Mesendoderm (in vitro differentiated cells): ENCODE measurements at regions not wholly inside any gene's neighbourhood (a gene's known extent, or its start where the extent isn't known, plus 50 kb on each side); places are given as distances from the start of the nearest gene placed in this dataset.
A peak's percentile ranks its signal among the peaks of the same experiment; 100 is the strongest.
"Not testable (repeated sequence)": the region's sequence is repeated elsewhere in the genome, so short reads cannot be mapped to it uniquely, and the experiment has no call there.

Source experiments
- DNase-seq: peaks from one replicate; pipeline ENCODE4 v3.0.0; 2013
- H2AK5ac ChIP-seq: 2 replicates; pipeline ENCODE4 v1.6.1; 2013; ENCODE audit warnings: low read length, inconsistent platforms
- H2BK120ac ChIP-seq: 2 replicates; pipeline ENCODE4 v1.6.1; 2013; ENCODE audit warnings: low read depth, mild to moderate bottlenecking, low read length, moderate library complexity, mixed read lengths
- H2BK15ac ChIP-seq: replicated peaks from 2 replicates; pipeline ENCODE4 v1.6.1; 2013; ENCODE audit warnings: low read depth, mild to moderate bottlenecking, moderate library complexity
- H2BK5ac ChIP-seq: 2 replicates; pipeline ENCODE4 v1.6.1; 2013; ENCODE audit warnings: low read length, inconsistent platforms
- H3K18ac ChIP-seq: 2 replicates; pipeline ENCODE4 v1.6.1; 2013; ENCODE audit warnings: mild to moderate bottlenecking, low read length, mixed read lengths
- H3K23ac ChIP-seq: one replicate; pipeline ENCODE4 v1.6.1; 2013; ENCODE audit warnings: low read length
- H3K27ac ChIP-seq: 2 replicates; pipeline ENCODE4 v1.5.1; 2013; ENCODE audit warnings: low read depth, mild to moderate bottlenecking, inconsistent platforms, low read length, moderate library complexity
- H3K27me3 ChIP-seq: 2 replicates; pipeline ENCODE4 v1.6.1; 2013; ENCODE audit warnings: low read length, control low read depth, mild to moderate bottlenecking, inconsistent platforms; ENCODE audit not compliant: insufficient read depth, poor library complexity
- H3K36me3 ChIP-seq: 2 replicates; pipeline ENCODE4 v1.6.1; 2013; ENCODE audit warnings: low read length, inconsistent platforms; ENCODE audit not compliant: control insufficient read depth, insufficient read depth
- H3K4ac ChIP-seq: one replicate; pipeline ENCODE4 v1.6.1; 2013; ENCODE audit warnings: low read depth, mild to moderate bottlenecking, low read length, moderate library complexity
- H3K4me1 ChIP-seq: 2 replicates; pipeline ENCODE4 v1.6.1; 2013; ENCODE audit warnings: low read depth, low read length, inconsistent platforms; ENCODE audit not compliant: control insufficient read depth
- H3K4me2 ChIP-seq: 2 replicates; pipeline ENCODE4 v1.6.1; 2013; ENCODE audit warnings: low read length
- H3K4me3 ChIP-seq: 2 replicates; pipeline ENCODE4 v1.5.1; 2013; ENCODE audit warnings: mild to moderate bottlenecking, low read length
- H3K56ac ChIP-seq: one replicate; pipeline ENCODE4 v1.6.1; 2013; ENCODE audit warnings: low read length
- H3K79me1 ChIP-seq: 2 replicates; pipeline ENCODE4 v1.6.1; 2013; ENCODE audit warnings: low read length, inconsistent platforms
- H3K79me2 ChIP-seq: 2 replicates; pipeline ENCODE4 v1.6.1; 2013; ENCODE audit warnings: mild to moderate bottlenecking, low read length; ENCODE audit not compliant: control insufficient read depth, insufficient read depth
- H3K9ac ChIP-seq: 2 replicates; pipeline ENCODE4 v1.6.1; 2013; ENCODE audit warnings: low read length, inconsistent platforms
- H4K5ac ChIP-seq: one replicate; pipeline ENCODE4 v1.6.1; 2013; ENCODE audit warnings: low read length
- H4K8ac ChIP-seq: one replicate; pipeline ENCODE4 v1.6.1; 2013; ENCODE audit warnings: low read depth, mild to moderate bottlenecking, control low read depth, low read length, moderate library complexity
- WGBS: extraction: QIAGEN DNeasy Blood & Tissue Kit; methylation state at CpG from one replicate; pipeline ENCODE4 v1.1.7; 2013; ENCODE audit warnings: low lambda C conversion rate, missing lambda C conversion rate; ENCODE audit not compliant: insufficient coverage; ENCODE audit errors: extremely low coverage; 5-methylcytosine and 5-hydroxymethylcytosine counted together

DNA sequence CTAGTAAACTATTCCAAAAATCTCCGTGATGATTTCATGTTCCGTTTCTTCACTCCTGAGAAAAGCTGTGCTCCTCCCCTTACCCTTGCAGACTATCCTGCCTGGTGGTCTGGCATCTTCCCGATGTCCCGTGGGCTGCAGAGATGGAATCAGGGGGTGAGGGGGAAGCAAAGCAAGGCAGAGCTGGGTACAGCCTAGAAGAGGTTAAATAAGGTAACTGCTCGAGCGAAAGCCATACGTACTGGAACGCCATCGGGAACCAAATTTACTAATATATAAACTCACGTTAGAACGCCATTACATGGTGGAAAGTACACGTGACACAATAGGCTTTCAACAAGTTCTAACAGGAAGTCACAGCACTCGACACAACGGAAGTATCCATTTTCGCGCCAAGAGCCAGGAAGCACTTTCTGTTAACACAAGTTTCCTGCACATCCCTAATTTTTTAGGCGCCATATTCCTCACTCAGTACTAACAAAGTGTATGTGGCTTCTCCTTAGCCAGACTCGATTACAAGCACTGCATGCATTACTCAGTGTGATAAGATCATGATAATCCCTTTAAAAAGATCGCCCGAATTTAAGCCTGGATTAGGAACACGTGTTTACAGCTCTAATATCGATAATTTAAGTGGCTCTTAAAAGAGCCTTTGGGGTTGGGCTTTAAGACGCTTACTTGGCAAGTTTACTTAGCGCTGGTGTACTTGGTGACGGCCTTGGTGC is 101.6 kb upstream of the PRSS16 start:
- Histone ChIP-seq H2BK15ac (no peak overlapping the region), H3K36me3 (no peaks in the 10 kb centered on the region), H3K23ac (peak overlapping the region; percentile 18), H4K5ac (peak overlapping the region; percentile 29), H3K4me2 (peak overlapping the region; percentile 67), H3K27ac (peak overlapping the region; percentile 55), H3K79me1 (no peaks in the 10 kb centered on the region), H2AK5ac (no peak overlapping the region), H3K18ac (peak overlapping the region; percentile 62), H2BK5ac (peak overlapping the region; percentile 92), H3K4me1 (no peaks in the 10 kb centered on the region), H3K56ac (peak overlapping the region; percentile 96), H3K79me2 (peaks cover 9% of the 10 kb centered on the region), H4K8ac (no peak overlapping the region), H3K27me3 (no peaks in the 10 kb centered on the region), H3K9ac (peak overlapping the region; percentile 97), H3K4me3 (peak overlapping the region; percentile 81), H3K4ac (no peak overlapping the region), H2BK120ac (no peak overlapping the region)
- DNase-seq = peak; percentile 95
- no CpG with 5 or more reads among the region's 25 CpGs for WGBS

DNA sequence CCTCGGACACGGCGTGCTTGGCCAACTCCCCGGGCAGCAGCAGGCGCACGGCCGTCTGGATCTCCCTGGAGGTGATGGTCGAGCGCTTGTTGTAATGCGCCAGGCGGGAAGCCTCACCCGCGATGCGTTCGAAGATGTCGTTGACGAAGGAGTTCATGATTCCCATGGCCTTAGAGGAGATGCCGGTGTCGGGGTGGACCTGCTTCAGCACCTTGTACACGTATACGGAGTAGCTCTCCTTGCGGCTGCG is 101.1 kb upstream of the PRSS16 start:
- H2AK5ac ChIP-seq, H3K4me2 ChIP-seq, H3K4me1 ChIP-seq, H2BK120ac ChIP-seq, H3K36me3 ChIP-seq, H3K79me2 ChIP-seq, H3K27me3 ChIP-seq, H3K4ac ChIP-seq, H4K5ac ChIP-seq, H3K79me1 ChIP-seq, H4K8ac ChIP-seq, DNase-seq, H2BK5ac ChIP-seq, H3K23ac ChIP-seq, H2BK15ac ChIP-seq: not testable (repeated sequence)
- peak overlapping the region; percentile 62 for H3K18ac ChIP-seq
- H3K4me3 ChIP-seq = peak overlapping the region; percentile 81
- H3K56ac ChIP-seq = peak overlapping the region; percentile 96
- H3K27ac ChIP-seq = peak overlapping the region; percentile 55
- no CpG with 5 or more reads among the region's 23 CpGs for WGBS
- peak overlapping the region; percentile 97 for H3K9ac ChIP-seq

DNA sequence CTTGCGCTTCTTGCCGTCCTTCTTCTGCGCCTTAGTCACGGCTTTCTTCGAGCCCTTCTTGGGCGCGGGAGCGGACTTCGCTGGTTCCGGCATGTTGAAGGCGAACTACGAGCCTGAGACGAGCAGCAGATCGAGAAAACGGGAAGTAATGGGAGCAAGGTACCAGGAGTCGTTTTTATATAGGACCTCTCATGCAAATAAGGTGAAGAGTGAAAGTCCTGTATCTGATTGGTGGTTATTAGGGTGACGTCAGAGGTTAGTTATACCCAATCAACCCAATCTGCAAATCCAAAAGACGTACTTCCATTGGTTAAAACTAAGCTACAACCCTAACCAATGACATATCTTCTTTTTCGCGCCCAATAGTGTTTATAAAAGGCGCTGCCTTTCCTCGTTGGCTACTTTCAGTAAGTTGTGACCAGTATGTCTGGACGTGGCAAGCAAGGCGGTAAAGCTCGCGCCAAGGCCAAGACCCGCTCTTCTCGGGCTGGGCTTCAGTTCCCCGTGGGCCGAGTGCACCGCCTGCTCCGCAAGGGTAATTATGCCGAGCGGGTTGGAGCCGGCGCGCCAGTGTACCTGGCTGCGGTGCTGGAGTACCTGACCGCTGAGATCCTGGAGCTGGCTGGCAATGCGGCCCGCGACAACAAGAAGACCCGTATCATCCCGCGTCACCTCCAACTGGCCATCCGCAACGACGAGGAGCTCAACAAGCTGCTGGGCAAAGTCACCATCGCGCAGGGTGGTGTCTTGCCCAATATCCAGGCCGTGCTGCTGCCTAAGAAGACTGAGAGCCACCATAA is 100.6 kb upstream of the PRSS16 start:
- peaks cover 5% of the 10 kb centered on the region for H3K79me2 ChIP-seq
- peak overlapping the region; percentile 51 for H3K18ac ChIP-seq
- WGBS = no CpG with 5 or more reads among the region's 51 CpGs
- peak; percentile 100 for DNase-seq
- peak overlapping the region; percentile 73 for H3K27ac ChIP-seq
- H3K56ac ChIP-seq = peak overlapping the region; percentile 99
- H3K4ac ChIP-seq = peak overlapping the region; percentile 87
- H2BK120ac ChIP-seq = no peak overlapping the region
- H3K4me1 ChIP-seq = no peaks in the 10 kb centered on the region
- H4K5ac ChIP-seq = no peak overlapping the region
- no peak overlapping the region for H2BK15ac ChIP-seq
- no peak overlapping the region for H4K8ac ChIP-seq
- peak overlapping the region; percentile 74 for H3K23ac ChIP-seq
- no peaks in the 10 kb centered on the region for H3K36me3 ChIP-seq
- peak overlapping the region; percentile 86 for H2BK5ac ChIP-seq
- peak overlapping the region; percentile 97 for H3K9ac ChIP-seq
- peak overlapping the region; percentile 88 for H3K4me2 ChIP-seq
- no peaks in the 10 kb centered on the region for H3K79me1 ChIP-seq
- no peaks in the 10 kb centered on the region for H3K27me3 ChIP-seq
- H3K4me3 ChIP-seq = peak overlapping the region; percentile 90
- no peak overlapping the region for H2AK5ac ChIP-seq

DNA sequence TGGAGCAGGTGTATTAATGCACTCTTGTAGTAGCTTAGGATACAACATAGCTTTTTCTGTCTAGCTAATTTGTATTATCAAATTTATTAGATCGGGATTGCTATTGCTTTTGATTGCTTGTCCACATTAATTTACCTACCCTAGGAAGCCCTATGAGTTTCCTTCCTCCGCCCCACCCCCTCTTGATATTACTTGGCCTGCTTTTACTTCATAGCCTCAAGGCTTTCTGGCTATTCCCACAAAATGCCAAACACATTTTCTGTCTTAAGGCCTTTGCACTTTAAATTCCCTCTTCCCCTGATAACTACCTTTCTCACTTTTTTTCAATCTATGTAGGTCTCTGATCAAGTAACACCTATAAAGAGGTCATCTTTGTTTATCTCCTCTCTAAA is 99.1 kb upstream of the PRSS16 start:
- Histone ChIP-seq H3K79me1 (no peaks in the 10 kb centered on the region), H3K4me2 (no peak overlapping the region), H3K9ac (no peak overlapping the region), H3K79me2 (peaks cover 2% of the 10 kb centered on the region), H3K23ac (no peak overlapping the region), H2BK15ac (no peak overlapping the region), H3K4me3 (no peak overlapping the region), H2BK120ac (no peak overlapping the region), H3K27ac (no peak overlapping the region), H3K27me3 (no peaks in the 10 kb centered on the region), H4K8ac (no peak overlapping the region), H4K5ac (no peak overlapping the region), H3K36me3 (no peaks in the 10 kb centered on the region), H3K18ac (no peak overlapping the region), H2BK5ac (no peak overlapping the region), H3K56ac (no peak overlapping the region), H3K4ac (no peak overlapping the region), H2AK5ac (no peak overlapping the region), H3K4me1 (no peaks in the 10 kb centered on the region)
- WGBS = no CpG with 5 or more reads among the region's 2 CpGs
- DNase-seq = no peak

DNA sequence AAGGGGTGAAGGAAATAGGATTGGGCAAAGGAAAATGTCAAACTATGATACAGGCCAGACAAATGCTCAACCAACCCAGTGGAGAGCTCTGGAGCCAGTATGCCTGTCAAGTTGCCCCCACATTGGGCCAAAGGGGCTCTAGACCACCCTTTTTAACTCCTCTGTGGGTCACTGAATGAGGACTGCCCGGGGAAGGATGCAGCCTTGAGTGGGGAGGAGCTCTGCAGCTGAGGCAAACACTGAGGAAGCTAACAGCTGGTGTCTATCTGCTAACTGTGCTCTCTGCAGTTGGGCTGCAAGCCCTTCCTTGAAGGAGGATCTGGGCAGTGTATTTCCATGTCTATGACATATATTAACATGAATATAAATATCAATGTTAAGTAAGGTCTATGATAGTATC is 98.4 kb upstream of the PRSS16 start:
- no peaks in the 10 kb centered on the region for H3K4me1 ChIP-seq
- H2AK5ac ChIP-seq = no peak overlapping the region
- H3K23ac ChIP-seq = no peak overlapping the region
- H2BK15ac ChIP-seq = no peak overlapping the region
- no peak overlapping the region for H4K5ac ChIP-seq
- no peak overlapping the region for H3K56ac ChIP-seq
- H3K79me1 ChIP-seq = no peaks in the 10 kb centered on the region
- no peak for DNase-seq
- no peak overlapping the region for H4K8ac ChIP-seq
- H3K36me3 ChIP-seq = no peaks in the 10 kb centered on the region
- no peak overlapping the region for H3K9ac ChIP-seq
- H3K18ac ChIP-seq = no peak overlapping the region
- H3K4me3 ChIP-seq = no peak overlapping the region
- peaks cover 2% of the 10 kb centered on the region for H3K79me2 ChIP-seq
- H3K4me2 ChIP-seq = no peak overlapping the region
- H2BK5ac ChIP-seq = no peak overlapping the region
- no peak overlapping the region for H3K27ac ChIP-seq
- no CpG with 5 or more reads among the region's 1 CpG for WGBS
- H2BK120ac ChIP-seq = no peak overlapping the region
- H3K4ac ChIP-seq = no peak overlapping the region
- H3K27me3 ChIP-seq = no peaks in the 10 kb centered on the region
